HL-60 (cell line): ENCODE measurements at regions not wholly inside any gene's neighbourhood (a gene's known extent, or its start where the extent isn't known, plus 50 kb on each side); places are given as distances from the start of the nearest gene placed in this dataset.

Experiments
- DNase-seq, 2 experiments: peaks; one replicate each; pipeline ENCODE4 v3.0.0-alpha.2; 2010 to 2020; ENCODE audit warnings: low read depth in 1 of 2, low spot score in 1 of 2
- H3K27ac ChIP-seq: fragments of 250-450 bp; sonication (Bioruptor Pico); replicated peaks from 2 replicates; pipeline ENCODE4 v1.5.1; 2020; ENCODE audit warnings: mild to moderate bottlenecking, moderate library complexity
- H3K27me3 ChIP-seq: fragments of 250-450 bp; sonication (Bioruptor Pico); 2 replicates; pipeline ENCODE4 v1.5.1; 2021; ENCODE audit warnings: mild to moderate bottlenecking, moderate library complexity; ENCODE audit not compliant: insufficient read depth, poor library complexity, severe bottlenecking
- H3K4me3 ChIP-seq: replicated peaks from 2 replicates; pipeline ENCODE4 v1.5.1; 2011; ENCODE audit warnings: mild to moderate bottlenecking, control low read depth, low read length; ENCODE audit not compliant: insufficient read depth
- GABPA ChIP-seq: IDR thresholded peaks from 2 replicates; pipeline ENCODE4 v1.6.1; 2012; ENCODE audit warnings: low read depth
- POLR2AphosphoS5 ChIP-seq: IDR thresholded peaks from 2 replicates; pipeline ENCODE4 v1.6.1; 2012; ENCODE audit warnings: low read depth
- SPI1 ChIP-seq: IDR thresholded peaks from 2 replicates; pipeline ENCODE4 v1.6.1; 2012; ENCODE audit warnings: low read depth, mild to moderate bottlenecking, borderline replicate concordance
- TF ChIP-seq, protein P1 (sequence below): IDR thresholded peaks from 2 replicates; pipeline ENCODE4 v1.6.1; 2012; ENCODE audit warnings: low read depth; ENCODE audit not compliant: insufficient replicate concordance
- TF ChIP-seq, protein P2 (sequence below): IDR thresholded peaks from one replicate; pipeline ENCODE4 v1.5.1; 2011; ENCODE audit warnings: low read length, control low read depth, inconsistent platforms; ENCODE audit not compliant: insufficient read depth

DNA sequence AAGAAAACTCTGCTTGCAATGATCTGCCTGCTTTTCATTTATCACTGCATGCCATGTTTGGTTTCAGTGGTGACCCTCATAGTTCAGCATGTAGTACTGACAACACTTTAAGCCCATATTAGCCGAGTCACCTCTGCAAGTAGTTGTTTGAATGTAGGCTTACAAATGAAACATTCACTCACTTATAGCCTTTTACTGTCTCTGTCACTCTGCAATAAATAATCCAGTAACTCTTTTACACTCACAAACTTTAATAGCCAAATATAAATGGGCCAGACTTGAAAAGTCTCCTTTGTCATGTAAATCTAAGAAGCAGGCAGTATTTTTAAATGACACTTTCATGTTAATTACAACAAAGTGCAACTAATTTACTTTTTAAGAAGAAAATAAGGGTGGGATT lies 1460.0 kb upstream of the ADGRB3 start:
- TF ChIP-seq, protein P1, sequence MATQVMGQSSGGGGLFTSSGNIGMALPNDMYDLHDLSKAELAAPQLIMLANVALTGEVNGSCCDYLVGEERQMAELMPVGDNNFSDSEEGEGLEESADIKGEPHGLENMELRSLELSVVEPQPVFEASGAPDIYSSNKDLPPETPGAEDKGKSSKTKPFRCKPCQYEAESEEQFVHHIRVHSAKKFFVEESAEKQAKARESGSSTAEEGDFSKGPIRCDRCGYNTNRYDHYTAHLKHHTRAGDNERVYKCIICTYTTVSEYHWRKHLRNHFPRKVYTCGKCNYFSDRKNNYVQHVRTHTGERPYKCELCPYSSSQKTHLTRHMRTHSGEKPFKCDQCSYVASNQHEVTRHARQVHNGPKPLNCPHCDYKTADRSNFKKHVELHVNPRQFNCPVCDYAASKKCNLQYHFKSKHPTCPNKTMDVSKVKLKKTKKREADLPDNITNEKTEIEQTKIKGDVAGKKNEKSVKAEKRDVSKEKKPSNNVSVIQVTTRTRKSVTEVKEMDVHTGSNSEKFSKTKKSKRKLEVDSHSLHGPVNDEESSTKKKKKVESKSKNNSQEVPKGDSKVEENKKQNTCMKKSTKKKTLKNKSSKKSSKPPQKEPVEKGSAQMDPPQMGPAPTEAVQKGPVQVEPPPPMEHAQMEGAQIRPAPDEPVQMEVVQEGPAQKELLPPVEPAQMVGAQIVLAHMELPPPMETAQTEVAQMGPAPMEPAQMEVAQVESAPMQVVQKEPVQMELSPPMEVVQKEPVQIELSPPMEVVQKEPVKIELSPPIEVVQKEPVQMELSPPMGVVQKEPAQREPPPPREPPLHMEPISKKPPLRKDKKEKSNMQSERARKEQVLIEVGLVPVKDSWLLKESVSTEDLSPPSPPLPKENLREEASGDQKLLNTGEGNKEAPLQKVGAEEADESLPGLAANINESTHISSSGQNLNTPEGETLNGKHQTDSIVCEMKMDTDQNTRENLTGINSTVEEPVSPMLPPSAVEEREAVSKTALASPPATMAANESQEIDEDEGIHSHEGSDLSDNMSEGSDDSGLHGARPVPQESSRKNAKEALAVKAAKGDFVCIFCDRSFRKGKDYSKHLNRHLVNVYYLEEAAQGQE, result no peak
- no peak for TF ChIP-seq POLR2AphosphoS5
- TF ChIP-seq SPI1, result no peak
- TF ChIP-seq, protein P2, sequence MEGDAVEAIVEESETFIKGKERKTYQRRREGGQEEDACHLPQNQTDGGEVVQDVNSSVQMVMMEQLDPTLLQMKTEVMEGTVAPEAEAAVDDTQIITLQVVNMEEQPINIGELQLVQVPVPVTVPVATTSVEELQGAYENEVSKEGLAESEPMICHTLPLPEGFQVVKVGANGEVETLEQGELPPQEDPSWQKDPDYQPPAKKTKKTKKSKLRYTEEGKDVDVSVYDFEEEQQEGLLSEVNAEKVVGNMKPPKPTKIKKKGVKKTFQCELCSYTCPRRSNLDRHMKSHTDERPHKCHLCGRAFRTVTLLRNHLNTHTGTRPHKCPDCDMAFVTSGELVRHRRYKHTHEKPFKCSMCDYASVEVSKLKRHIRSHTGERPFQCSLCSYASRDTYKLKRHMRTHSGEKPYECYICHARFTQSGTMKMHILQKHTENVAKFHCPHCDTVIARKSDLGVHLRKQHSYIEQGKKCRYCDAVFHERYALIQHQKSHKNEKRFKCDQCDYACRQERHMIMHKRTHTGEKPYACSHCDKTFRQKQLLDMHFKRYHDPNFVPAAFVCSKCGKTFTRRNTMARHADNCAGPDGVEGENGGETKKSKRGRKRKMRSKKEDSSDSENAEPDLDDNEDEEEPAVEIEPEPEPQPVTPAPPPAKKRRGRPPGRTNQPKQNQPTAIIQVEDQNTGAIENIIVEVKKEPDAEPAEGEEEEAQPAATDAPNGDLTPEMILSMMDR, result no peak
- TF ChIP-seq GABPA, result no peak
- H3K4me3 ChIP-seq, result no peak overlapping the region
- DNase-seq, result no peak
- H3K27ac ChIP-seq, result no peak overlapping the region
- H3K27me3 ChIP-seq, result no peaks in the 10 kb centered on the region

DNA sequence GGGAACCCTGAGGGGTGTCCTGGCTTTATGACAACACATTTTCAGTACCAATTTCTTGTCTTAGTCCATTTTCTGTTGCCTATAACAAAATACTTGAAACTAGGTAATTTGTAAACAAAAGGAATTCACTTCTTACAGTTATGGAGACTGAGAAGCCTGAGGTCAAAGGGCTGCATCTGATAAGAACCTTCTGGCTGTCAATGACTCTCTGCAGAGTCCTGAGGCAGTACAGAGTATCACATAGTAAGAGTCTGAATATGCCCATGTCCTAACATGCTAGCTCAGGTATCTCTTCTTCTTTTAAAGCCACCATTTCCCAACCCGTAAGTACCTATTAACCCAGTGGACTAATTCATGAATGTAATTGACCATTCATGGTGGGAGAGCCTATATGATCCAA lies 1458.6 kb upstream of the EYS start:
- TF ChIP-seq GABPA (no peak), POLR2AphosphoS5 (no peak)
- TF ChIP-seq, protein P1, result no peak
- TF ChIP-seq, protein P2, result no peak
- Histone ChIP-seq H3K4me3 (no peak overlapping the region), H3K27ac (no peak overlapping the region), H3K27me3 (no peaks in the 10 kb centered on the region)
- no peak for DNase-seq

DNA sequence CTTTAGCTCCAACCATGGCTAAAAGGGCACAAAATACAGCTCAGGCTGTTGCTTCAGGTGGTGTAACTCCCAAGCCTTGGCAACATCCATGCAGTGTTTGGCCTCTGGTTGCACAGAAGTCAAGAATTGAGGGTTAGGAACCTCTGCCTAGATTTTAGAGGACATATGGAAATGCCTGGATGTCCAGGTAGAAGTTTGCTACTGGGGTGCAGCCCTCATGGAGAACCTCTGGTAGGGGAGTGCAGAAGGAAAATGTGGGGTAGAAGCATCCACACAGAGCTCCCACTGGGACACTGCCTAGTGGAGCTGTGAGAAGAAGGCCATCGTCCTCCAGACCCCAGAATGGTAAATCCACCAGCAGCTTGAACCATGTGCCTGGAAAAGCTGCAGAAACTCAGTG lies 1453.8 kb upstream of the EYS start:
- DNase-seq, result no peak
- Histone ChIP-seq H3K27ac (no peak overlapping the region), H3K4me3 (no peak overlapping the region), H3K27me3 (no peaks in the 10 kb centered on the region)
- TF ChIP-seq POLR2AphosphoS5, result no peak
- TF ChIP-seq, protein P1, result no peak
- no peak for TF ChIP-seq GABPA
- TF ChIP-seq, protein P2, result no peak
- no peak for TF ChIP-seq SPI1
